A549 (cell line): ENCODE measurements at regions not wholly inside any gene's neighbourhood (a gene's known extent, or its start where the extent isn't known, plus 50 kb on each side); places are given as distances from the start of the nearest gene placed in this dataset.

Experiments
- ATAC-seq, 2 experiments: fragments of 200-7000 bp in 1 of 2; fragments of >200 bp in 1 of 2; cut with Nextera tagmentation in 1 of 2; cut with Tn5 transposase in 1 of 2; 3 replicates each; pipeline versions ENCODE4 v1.8.0 to v1.9.1; 2018 to 2020; ENCODE audit warnings: mild to moderate bottlenecking in 1 of 2, moderate library complexity in 1 of 2
- CTCF ChIA-PET: fragments of 300-600 bp; sonication (Branson Sonifier 250); formaldehyde crosslinking; extraction: SDS; loops from one replicate; lab custom pipeline; 2021; ENCODE audit warnings: antibody characterized with exemption, inconsistent platforms; lab: Yijun Ruan, JAX
- POLR2A ChIA-PET: fragments of 350-600 bp; formaldehyde crosslinking; extraction: SDS; loops from one replicate; lab custom pipeline; 2021; ENCODE audit warnings: antibody characterized with exemption, inconsistent platforms; lab: Yijun Ruan, JAX
- DNase-seq, 2 experiments: peaks; one replicate each; pipeline versions ENCODE4 v3.0.0 to v3.0.0-alpha.2; 2011 to 2016; ENCODE audit warnings: low read depth in 1 of 2, low spot score in 1 of 2
- FAIRE-seq: peaks from 2 replicates; lab custom pipeline; 2011; peaks lifted over from hg19 to GRCh38; lab: Jason Lieb, UNC
- H3K27ac ChIP-seq, 2 experiments: fragments of >200 bp; sonication (Bioruptor Twin); formaldehyde crosslinking; 3 replicates each; pipeline ENCODE4 v1.5.1; 2016 to 2017
- H3K4me1 ChIP-seq: fragments of >200 bp; sonication (Bioruptor Twin); formaldehyde crosslinking; 3 replicates; pipeline ENCODE4 v1.6.1; 2016
- H3K4me2 ChIP-seq: fragments of >200 bp; sonication (Bioruptor Twin); formaldehyde crosslinking; 3 replicates; pipeline ENCODE4 v1.6.1; 2016
- H3K4me3 ChIP-seq: fragments of >200 bp; sonication (Bioruptor Twin); formaldehyde crosslinking; 3 replicates; pipeline ENCODE4 v1.5.1; 2016
- H3K9me3 ChIP-seq: fragments of >200 bp; sonication (Bioruptor Twin); formaldehyde crosslinking; 3 replicates; pipeline ENCODE4 v1.6.1; 2016
- EHF ChIP-seq: fragments of 250-450 bp; sonication (Bioruptor Pico); IDR thresholded peaks from 2 replicates; pipeline ENCODE4 v1.5.0; 2020; ENCODE audit warnings: mild to moderate bottlenecking
- FOSB ChIP-seq: fragments of 250-450 bp; sonication (Bioruptor Pico); IDR thresholded peaks from 2 replicates; pipeline ENCODE4 v1.5.0; 2020; ENCODE audit warnings: mild to moderate bottlenecking, moderate library complexity
- FOSL2 ChIP-seq, 2 experiments: fragments of 450-650 bp in 1 of 2; fragments of >200 bp in 1 of 2; sonication (Bioruptor Twin) in 1 of 2; formaldehyde crosslinking; IDR thresholded peaks; 2 replicates each; pipeline versions ENCODE4 v1.5.0 to v1.6.1; 2016 to 2020; ENCODE audit warnings: mild to moderate bottlenecking in 1 of 2, moderate library complexity in 1 of 2
- FOXS1 ChIP-seq: fragments of 250-450 bp; sonication (Bioruptor Pico); IDR thresholded peaks from 2 replicates; pipeline ENCODE4 v1.5.0; 2020; ENCODE audit warnings: mild to moderate bottlenecking, moderate library complexity
- GATA3 ChIP-seq: IDR thresholded peaks from 2 replicates; pipeline ENCODE4 v1.6.1; 2012; ENCODE audit warnings: borderline replicate concordance
- HDAC2 ChIP-seq: fragments of 200-600 bp; sonication (generic); IDR thresholded peaks from 2 replicates; pipeline ENCODE4 v1.6.1; 2016
- HOXB13 ChIP-seq: fragments of 250-450 bp; sonication (Bioruptor Pico); IDR thresholded peaks from 2 replicates; pipeline ENCODE4 v1.5.0; 2020; ENCODE audit warnings: low read depth, mild to moderate bottlenecking, moderate library complexity
- JUN ChIP-seq, 2 experiments: fragments of >200 bp; sonication (Bioruptor Twin); formaldehyde crosslinking; IDR thresholded peaks; 2 replicates in 1 of 2; 3 replicates in 1 of 2; pipeline ENCODE4 v1.6.1; 2016 to 2017
- MYC ChIP-seq: IDR thresholded peaks from 2 replicates; pipeline ENCODE4 v1.6.1; 2012; ENCODE audit warnings: mild to moderate bottlenecking, inconsistent platforms, low read length, improper control_type of control experiment, borderline replicate concordance
- NFE2L2 ChIP-seq: fragments of 150-350 bp; conservative IDR thresholded peaks from 2 replicates; pipeline ENCODE4 v1.6.1; 2014; ENCODE audit warnings: low read length
- NPAS2 ChIP-seq: fragments of 250-450 bp; sonication (Bioruptor Pico); IDR thresholded peaks from 2 replicates; pipeline ENCODE4 v1.8.0; 2022; ENCODE audit warnings: mild to moderate bottlenecking, moderate library complexity, borderline replicate concordance
- PHF8 ChIP-seq: fragments of 200-600 bp; sonication (generic); IDR thresholded peaks from 2 replicates; pipeline ENCODE4 v1.6.1; 2016; ENCODE audit warnings: low read depth, mild to moderate bottlenecking, antibody characterized with exemption, moderate library complexity, borderline replicate concordance
- POLR2A ChIP-seq: IDR thresholded peaks from 2 replicates; pipeline ENCODE4 v1.6.1; 2012; ENCODE audit warnings: mild to moderate bottlenecking, low read length
- POLR2AphosphoS2 ChIP-seq: conservative IDR thresholded peaks from 2 replicates; pipeline ENCODE4 v1.6.1; 2012; ENCODE audit warnings: low read length, improper control_type of control experiment, inconsistent platforms
- RCOR1 ChIP-seq: fragments of 150-350 bp; IDR thresholded peaks from 2 replicates; pipeline ENCODE4 v1.6.1; 2014; ENCODE audit warnings: antibody characterized with exemption, low read length, low read depth
- RFX5 ChIP-seq: fragments of 450-650 bp; IDR thresholded peaks from 2 replicates; pipeline ENCODE4 v1.7.1; 2014; ENCODE audit warnings: antibody characterized with exemption, mild to moderate bottlenecking, moderate library complexity
- ZFP36 ChIP-seq: fragments of 450-650 bp; IDR thresholded peaks from 2 replicates; pipeline ENCODE4 v1.6.1; 2014; ENCODE audit warnings: borderline replicate concordance; ENCODE audit not compliant: partially characterized antibody
- WGBS: methylation state at CpG from one replicate; pipeline ENCODE4 v1.1.6; 2017; ENCODE audit errors: missing lambda C conversion rate; 5-methylcytosine and 5-hydroxymethylcytosine counted together
- TF ChIP-seq, protein P1 (sequence below): fragments of >200 bp; sonication (Bioruptor Twin); formaldehyde crosslinking; IDR thresholded peaks from 3 replicates; pipeline ENCODE4 v1.6.1; 2016
- TF ChIP-seq, protein P2 (sequence below): fragments of 200-600 bp; sonication (generic); IDR thresholded peaks from 2 replicates; pipeline ENCODE4 v1.6.1; 2016; ENCODE audit warnings: antibody characterized with exemption, mild to moderate bottlenecking, moderate library complexity
- TF ChIP-seq, protein P3 (sequence below): fragments of 450-650 bp; IDR thresholded peaks from 2 replicates; pipeline ENCODE4 v1.6.1; 2014; ENCODE audit warnings: antibody characterized with exemption
- TF ChIP-seq, protein P4 (sequence below): fragments of >200 bp; sonication (Bioruptor Twin); formaldehyde crosslinking; IDR thresholded peaks from 2 replicates; pipeline ENCODE4 v1.6.1; 2016

DNA sequence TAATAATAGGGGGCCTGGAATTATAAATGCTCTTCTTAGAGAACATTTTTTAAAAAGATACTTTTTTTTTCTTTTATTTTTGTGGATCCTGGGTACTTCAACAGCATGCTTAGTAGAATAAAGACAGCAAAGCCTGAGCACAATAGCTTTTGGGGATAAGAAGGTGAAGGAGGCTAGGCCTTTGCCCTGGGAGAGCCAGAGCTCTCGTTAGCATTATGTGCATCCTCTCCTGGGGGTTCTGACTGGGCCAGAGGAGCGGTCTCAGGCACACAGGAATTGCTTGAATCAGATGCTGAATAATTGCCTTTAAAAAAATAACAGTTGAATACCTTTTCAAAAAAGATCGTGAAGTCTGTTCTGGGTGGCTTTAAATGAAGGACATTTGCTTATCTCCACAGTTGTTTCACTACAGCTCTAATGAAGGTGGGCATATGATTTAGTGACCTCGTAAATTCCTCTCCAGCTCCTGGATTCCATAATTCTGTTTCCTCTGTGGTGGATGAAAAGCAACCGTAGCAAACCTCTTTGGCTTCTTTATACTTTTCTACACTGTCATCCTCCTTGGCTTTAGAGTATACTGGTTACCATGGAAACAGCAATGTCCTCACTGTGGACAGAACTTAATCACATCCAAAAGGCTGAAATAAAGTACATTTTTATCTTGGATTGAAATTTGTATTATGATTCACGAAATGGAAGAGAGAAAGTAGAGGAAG is 133.8 kb downstream of the MAIP1 start:
- no peaks in the 10 kb centered on the region for H3K9me3 ChIP-seq
- ATAC-seq (no peak), DNase-seq (no peak), FAIRE-seq (no peak)
- no peaks in the 10 kb centered on the region for H3K4me1 ChIP-seq
- CTCF ChIA-PET: interaction anchor here (1.1 kb wide), 1 partner anchor 47 kb away, joined by 3 read pairs; no protein-coding TSS in a partner anchor
- no peak overlapping the region for H3K4me3 ChIP-seq
- WGBS: 68% methylated on average over 6 of the region's 6 CpGs
- no peak overlapping the region for H3K4me2 ChIP-seq
- POLR2A ChIA-PET: no interaction called here
- no peak overlapping the region for H3K27ac ChIP-seq
- TF ChIP-seq NPAS2: no peak
- TF ChIP-seq FOSB (CRISPR knock-in tag): no peak
- TF ChIP-seq RCOR1: no peak
- no peak for TF ChIP-seq HOXB13
- TF ChIP-seq, protein P1, sequence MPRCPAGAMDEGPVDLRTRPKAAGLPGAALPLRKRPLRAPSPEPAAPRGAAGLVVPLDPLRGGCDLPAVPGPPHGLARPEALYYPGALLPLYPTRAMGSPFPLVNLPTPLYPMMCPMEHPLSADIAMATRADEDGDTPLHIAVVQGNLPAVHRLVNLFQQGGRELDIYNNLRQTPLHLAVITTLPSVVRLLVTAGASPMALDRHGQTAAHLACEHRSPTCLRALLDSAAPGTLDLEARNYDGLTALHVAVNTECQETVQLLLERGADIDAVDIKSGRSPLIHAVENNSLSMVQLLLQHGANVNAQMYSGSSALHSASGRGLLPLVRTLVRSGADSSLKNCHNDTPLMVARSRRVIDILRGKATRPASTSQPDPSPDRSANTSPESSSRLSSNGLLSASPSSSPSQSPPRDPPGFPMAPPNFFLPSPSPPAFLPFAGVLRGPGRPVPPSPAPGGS: no peak
- TF ChIP-seq ZFP36: no peak
- no peak for TF ChIP-seq EHF
- no peak for TF ChIP-seq POLR2AphosphoS2
- no peak for TF ChIP-seq FOXS1 (CRISPR knock-in tag)
- TF ChIP-seq, all 56 proteins: peak for 0

DNA sequence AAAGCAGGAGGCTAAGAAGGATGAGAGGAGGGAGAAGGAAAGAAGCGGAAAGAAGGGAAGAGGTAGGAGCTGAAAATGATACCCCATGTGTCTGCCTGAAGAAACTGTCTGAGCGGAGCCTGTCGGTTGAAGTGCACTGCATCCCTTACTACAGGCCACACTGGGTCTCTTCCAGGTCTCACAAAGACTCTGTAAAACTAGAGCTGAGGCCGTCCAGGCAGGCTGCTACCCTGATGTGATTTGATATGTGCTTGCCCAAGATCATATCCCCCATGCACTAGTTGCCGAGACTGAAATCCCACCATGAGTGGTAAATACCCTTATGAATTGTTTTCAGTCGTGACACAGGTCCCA is 134.4 kb downstream of the MAIP1 start:
- TF ChIP-seq PHF8 (no peak), EHF (no peak), RFX5 (no peak), MYC (no peak), NPAS2 (no peak), FOSL2 (IDR thresholded peaks at IDR 0.05) (no peak), FOSL2 (CRISPR knock-in tag; IDR thresholded peaks at IDR 0.05) (no peak), GATA3 (no peak), HDAC2 (no peak), JUN (IDR thresholded peaks at IDR 0.05) (no peak), NFE2L2 (no peak), POLR2A (no peak)
- TF ChIP-seq, protein P2, sequence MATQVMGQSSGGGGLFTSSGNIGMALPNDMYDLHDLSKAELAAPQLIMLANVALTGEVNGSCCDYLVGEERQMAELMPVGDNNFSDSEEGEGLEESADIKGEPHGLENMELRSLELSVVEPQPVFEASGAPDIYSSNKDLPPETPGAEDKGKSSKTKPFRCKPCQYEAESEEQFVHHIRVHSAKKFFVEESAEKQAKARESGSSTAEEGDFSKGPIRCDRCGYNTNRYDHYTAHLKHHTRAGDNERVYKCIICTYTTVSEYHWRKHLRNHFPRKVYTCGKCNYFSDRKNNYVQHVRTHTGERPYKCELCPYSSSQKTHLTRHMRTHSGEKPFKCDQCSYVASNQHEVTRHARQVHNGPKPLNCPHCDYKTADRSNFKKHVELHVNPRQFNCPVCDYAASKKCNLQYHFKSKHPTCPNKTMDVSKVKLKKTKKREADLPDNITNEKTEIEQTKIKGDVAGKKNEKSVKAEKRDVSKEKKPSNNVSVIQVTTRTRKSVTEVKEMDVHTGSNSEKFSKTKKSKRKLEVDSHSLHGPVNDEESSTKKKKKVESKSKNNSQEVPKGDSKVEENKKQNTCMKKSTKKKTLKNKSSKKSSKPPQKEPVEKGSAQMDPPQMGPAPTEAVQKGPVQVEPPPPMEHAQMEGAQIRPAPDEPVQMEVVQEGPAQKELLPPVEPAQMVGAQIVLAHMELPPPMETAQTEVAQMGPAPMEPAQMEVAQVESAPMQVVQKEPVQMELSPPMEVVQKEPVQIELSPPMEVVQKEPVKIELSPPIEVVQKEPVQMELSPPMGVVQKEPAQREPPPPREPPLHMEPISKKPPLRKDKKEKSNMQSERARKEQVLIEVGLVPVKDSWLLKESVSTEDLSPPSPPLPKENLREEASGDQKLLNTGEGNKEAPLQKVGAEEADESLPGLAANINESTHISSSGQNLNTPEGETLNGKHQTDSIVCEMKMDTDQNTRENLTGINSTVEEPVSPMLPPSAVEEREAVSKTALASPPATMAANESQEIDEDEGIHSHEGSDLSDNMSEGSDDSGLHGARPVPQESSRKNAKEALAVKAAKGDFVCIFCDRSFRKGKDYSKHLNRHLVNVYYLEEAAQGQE: no peak
- TF ChIP-seq, protein P3, sequence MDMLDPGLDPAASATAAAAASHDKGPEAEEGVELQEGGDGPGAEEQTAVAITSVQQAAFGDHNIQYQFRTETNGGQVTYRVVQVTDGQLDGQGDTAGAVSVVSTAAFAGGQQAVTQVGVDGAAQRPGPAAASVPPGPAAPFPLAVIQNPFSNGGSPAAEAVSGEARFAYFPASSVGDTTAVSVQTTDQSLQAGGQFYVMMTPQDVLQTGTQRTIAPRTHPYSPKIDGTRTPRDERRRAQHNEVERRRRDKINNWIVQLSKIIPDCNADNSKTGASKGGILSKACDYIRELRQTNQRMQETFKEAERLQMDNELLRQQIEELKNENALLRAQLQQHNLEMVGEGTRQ: no peak
- TF ChIP-seq, protein P4, sequence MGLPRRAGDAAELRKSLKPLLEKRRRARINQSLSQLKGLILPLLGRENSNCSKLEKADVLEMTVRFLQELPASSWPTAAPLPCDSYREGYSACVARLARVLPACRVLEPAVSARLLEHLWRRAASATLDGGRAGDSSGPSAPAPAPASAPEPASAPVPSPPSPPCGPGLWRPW: no peak
- TF ChIP-seq, protein P1: no peak
- Histone ChIP-seq H3K27ac (no peak overlapping the region), H3K4me3 (no peak overlapping the region), H3K4me1 (no peaks in the 10 kb centered on the region), H3K4me2 (no peak overlapping the region), H3K9me3 (no peaks in the 10 kb centered on the region)
- DNase-seq (no peak), ATAC-seq (no peak), FAIRE-seq (no peak)
- ChIA-PET POLR2A (no interaction called here), CTCF (interaction anchor here (1.1 kb wide), 1 partner anchor 46 kb away, joined by 3 read pairs; no protein-coding TSS in a partner anchor)
- WGBS: 74% methylated on average over 6 of the region's 6 CpGs
